NOMO-1 treated with dmso at 0.1 percent for 144 hours (cell line): ENCODE measurements at regions not wholly inside any gene's neighbourhood (a gene's known extent, or its start where the extent isn't known, plus 50 kb on each side); places are given as distances from the start of the nearest gene placed in this dataset.
"Not testable (repeated sequence)": the region's sequence is repeated elsewhere in the genome, so short reads cannot be mapped to it uniquely, and the experiment has no call there.

Experiments used
- DNase-seq: peaks from one replicate; lab custom pipeline; 2025; ENCODE audit not compliant: unreplicated experiment; lab: John Stamatoyannopoulos, UW

DNA sequence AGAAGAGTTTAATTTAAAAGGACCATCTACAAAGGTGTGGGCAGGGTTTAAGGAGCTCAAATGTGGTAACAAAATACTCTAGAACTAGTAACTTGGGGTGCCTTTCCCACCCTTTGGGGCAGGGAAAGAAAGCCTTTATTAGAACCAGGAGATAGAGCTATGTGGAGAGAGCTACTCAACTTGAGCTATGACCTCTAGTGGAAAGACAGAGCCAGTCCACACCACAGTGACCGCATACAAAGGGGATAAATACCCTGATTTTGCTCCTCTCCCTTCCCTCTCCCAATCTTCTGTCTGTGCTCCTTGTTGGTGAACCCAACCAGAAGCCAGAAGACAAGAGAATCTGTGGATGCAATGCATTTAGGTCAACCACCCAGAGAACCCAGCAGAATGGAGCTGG is 54.4 kb upstream of the JAK1 start:
- no peak for DNase-seq

DNA sequence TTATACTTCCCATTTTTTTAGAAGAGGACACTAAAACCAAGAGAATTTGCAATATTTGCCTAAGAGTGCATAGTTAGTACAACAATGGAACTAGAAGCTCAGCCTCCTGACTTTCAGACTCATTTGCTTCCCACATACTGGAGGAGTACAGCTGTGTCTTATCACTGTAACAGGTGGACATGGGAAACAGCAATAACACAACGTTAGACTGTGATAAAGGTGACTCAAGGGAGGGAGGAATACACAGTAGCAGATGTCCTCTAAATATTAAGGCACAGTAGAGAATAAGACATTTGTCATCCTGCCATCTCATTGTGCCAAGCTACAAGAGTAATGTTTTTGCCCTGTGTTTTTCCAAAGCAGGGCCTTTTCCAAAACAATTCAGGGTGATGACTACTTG is 55.4 kb upstream of the JAK1 start:
- no peak for DNase-seq

DNA sequence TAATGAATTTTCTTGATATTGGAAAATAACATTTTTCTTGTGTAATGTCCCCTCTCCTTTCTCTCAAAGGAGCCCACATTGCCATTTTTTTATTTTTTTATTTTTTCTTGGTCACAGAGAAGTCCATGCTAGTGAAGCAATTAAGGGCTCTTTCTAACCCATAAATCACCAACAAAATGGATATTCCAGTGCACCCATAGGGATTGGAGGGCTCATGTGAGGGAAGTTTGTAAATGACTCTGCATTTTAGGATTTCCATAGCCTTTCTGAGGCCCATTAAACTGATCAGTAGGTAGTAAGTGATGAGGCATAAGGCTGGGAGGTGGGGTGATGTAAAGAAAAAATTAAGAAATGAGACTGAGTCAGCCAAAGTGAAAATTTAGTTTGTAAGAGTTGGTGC is 55.9 kb upstream of the JAK1 start:
- no peak for DNase-seq

DNA sequence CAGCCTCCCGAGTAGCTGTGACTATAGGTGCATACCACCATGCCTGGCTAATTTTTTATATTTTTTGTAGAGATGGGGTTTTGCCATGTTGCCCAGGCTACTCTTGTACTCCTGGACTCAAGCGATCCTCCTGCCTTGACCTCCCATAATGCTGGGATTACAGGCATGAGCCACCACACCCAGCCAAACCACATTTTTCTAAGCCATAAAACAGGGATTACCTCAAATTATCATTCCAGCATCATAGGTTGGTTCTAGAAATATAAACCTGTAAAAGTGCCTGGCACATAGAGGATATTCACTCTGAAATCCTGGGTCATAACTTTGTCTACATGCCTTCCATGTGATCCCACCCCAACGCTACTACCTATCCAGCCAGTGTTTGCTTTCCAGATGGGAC is 59.4 kb upstream of the JAK1 start:
- DNase-seq, result no peak

DNA sequence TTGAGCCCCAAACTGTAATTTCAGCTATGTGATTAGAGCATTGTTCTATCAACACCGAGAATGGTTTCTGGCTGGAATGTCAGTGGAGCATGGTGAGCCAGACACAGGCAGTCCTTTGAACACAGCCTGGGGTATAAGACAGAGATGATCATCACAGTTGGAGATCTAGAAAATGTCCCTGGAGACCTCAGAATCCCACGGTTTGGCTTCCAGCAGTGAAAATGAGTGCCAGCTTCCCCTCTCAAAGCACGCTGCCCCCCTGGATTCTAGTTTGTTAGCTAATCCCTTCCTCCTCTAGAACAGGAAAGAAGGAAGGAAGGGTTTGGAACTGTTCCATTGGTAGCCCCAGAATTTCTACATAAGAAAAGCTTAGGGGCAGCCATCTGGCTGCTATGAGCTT is 59.9 kb upstream of the JAK1 start:
- DNase-seq, result no peak

DNA sequence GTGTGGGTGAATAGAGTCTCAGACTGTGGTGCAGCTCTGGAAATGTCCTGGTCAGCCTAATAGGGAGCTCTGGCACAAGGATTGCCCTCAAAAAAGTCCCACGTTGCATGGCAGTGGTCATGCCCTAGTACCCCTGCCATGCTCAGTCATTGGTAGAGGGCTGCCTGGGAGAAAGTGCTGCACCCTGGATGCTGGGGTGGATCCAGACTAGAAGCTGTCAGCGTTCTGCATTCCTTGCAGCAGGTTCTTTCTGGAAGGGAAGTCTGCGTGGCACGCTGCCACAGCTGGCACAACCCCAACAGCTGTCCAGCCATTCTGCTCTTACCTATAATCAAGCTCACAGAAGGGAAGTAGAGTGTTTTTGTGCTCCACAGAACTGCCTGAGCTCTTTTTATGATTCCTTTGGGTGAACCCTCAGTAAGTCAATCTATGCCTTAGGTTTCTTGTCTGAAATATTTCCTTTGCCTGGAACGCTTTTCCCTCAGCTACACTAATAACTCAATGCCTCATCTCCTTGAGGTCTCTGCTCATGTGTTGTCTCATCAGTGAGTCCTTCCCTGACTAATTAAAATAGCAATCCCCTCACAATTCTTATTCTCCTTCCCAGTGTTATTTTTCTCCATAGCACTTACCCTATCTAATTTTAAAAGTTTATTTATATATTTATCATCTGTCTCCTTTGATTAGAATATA is 61.5 kb upstream of the JAK1 start:
- DNase-seq, result no peak

DNA sequence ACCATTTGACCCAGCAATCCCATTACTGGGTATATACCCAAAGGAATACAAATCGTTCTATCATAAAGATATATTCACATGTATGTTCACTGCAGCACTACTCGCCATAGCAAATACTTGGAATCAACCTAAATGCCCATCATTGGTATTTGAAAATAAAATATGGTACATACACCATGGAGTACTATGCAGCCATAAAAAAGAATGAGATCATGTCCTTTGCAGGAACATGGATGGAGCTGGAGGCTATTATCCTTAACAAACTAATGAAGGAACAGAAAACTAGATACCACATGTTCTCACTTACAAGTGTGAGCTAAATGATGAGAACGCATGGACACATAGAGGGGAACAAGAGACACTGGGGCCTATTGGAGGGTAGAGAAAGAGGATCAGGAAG is 63.1 kb upstream of the JAK1 start:
- not testable (repeated sequence) for DNase-seq

DNA sequence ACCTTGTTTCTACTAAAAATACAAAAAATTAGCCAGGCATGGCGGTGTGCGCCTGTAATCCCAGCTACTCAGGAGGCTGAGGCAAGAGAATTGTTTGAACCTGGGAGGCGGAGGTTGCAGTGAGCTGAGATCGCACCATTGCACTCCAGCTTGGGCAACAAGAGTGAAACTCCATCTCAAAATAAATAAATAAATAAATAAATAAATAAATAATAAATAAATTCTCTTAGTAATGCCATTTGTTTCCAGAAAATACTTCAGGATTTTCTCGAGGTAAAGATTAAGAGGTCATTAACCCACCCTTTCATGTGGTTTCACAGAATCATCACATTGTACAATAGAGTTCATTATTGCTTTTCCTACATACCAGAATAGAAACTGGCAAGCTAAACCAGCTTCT is 68.5 kb upstream of the JAK1 start:
- DNase-seq, result not testable (repeated sequence)

DNA sequence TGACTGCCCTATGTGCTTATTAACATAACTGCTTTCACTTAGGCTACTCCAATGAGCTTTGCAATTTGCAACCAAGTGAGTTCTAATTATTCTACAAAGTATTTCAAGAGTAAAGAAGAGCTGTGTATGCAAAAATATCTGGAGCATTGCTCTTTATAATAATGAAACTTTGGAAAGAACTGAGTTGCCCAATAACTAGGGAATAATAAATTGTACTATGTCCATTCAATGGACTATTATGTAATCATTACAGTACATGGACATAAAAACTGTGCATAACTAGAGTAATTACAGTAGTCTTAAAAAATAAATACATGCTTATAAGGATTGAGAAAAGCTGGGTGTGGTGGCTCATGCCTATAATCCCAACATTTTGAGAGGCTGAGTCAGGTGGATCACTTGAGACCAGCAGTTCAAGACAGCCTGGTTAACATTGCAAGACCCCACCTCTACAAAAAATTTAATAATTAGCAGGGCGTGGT is 70.3 kb upstream of the JAK1 start:
- DNase-seq, result no peak

DNA sequence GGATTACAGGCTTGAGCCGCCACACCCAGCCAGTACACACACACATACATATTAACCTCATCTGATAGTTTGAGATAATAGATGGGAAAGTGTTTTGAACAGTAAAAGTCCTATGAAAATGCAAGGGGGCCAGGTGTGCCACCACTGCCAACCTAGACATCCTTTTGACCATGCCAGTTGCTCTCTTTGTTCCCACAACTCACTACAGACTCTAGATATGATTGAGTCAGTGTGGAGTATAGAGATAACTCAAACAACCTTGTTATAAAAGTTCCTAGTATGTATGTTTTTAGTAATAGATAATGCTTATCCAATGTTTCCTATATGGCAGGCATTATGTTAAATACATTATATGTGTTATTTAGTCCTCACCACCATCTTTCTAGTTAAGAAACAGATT is 72.7 kb upstream of the JAK1 start:
- no peak for DNase-seq

DNA sequence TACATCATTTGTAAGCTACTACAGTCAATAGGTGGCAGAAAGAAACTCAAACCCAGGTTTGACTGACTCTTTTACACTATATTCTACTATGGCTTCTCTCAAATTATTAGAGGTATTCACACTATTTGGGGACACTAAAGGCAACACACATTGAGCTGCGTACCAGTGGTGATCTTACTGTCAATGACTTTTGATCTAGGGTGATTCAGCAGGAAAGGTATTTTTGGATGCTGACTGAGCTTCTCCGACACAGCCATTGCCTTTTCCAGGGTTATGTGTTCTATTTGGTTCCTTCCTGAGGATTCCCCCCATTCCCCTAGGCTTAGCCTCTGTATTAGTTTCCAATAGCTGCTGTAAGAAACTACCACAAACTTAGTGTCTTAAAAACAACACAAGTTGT is 73.2 kb upstream of the JAK1 start:
- DNase-seq, result no peak

DNA sequence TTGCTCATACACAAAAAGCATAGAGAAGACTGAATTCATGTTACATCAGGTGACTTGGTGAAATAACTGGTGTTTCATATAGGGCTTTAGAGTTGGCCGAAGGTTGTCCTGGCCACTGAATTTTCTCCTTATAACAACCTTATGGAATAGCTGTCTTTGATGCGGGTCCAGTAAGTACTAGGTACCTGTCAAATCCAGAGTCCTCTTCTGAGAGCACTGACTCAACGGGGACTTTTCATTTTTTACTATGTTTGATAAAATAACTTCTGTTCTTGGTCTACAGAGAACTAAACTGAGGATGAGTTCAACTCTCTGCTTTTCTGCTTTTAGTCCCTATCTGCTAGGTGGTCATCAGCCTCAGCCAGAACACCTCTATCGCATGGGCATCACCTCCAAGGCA is 76.1 kb upstream of the JAK1 start:
- no peak for DNase-seq

DNA sequence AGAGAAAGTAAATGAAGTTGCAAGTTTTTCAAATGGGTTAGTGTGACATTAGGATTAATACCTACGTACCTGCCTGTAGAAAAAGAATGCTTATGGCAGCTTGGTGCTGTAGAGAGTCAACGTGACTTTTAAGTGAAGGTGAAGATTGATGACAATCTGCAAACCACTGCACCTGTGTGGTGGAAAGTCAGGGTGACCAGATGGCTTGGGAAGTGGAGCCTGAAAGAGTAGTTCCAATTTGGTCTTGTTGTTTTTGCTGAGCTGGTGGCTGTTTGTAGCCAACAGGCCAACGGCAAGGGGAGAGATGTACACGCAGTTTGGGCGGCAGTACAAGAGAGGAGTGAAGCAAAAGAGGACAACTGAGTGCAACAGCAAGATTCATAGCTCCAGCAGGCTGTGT is 78.1 kb upstream of the JAK1 start:
- DNase-seq, result no peak

DNA sequence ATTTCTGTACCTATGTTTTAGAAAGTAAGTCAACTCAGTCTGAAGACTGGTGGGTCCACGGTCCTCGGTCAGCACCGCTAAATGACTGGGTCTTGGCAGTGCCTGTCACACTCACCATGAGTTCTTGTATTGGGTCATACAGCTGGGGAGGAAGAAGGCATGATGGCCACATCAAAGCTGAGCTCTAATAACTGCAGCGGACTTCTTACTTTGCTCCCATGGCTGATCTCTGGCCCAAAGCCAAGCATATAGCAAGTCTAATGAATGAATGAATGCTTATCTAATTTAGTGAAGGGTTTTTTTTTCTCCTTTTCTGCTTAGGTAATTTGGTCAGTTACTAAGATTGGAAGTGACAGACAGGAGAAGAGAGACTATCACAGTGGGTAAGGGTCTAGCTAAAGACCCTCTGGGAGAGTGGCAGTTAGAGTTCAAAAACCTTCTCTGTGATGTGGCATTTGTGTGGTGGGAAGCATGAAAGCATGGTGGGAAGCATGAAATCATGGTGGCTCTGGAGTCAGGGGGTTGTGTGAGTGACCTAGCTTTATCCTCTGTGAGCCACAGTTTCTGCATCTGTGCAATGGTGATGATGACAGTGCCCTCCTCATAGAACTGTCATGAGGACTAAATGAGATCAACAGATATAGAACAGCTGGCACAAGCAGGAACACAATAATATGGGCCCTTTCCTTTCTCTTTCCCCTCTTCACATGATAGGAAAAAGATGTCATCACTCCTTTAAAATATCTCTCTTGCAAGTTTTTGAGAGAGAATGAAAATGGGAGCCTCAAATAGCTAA is 78.9 kb upstream of the JAK1 start:
- DNase-seq, result no peak

DNA sequence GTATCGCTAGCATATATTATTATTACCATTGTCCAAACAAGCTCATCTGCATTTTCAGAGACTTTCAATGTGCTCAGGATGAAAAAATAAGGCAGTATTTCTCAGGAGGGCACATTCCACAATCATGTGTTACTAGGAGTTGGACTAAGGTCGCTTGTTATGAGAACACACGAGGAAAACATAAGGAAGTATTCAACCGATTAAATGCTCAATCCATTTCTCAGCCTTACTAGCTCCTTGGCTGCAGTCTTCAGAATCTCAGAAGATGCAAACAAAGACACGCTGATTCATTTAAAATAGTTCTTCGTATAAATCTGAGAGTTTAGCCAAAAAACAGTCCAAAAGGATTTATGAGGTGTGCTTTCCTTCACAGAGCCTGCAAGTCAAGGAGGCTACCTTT is 82.0 kb upstream of the JAK1 start:
- no peak for DNase-seq

DNA sequence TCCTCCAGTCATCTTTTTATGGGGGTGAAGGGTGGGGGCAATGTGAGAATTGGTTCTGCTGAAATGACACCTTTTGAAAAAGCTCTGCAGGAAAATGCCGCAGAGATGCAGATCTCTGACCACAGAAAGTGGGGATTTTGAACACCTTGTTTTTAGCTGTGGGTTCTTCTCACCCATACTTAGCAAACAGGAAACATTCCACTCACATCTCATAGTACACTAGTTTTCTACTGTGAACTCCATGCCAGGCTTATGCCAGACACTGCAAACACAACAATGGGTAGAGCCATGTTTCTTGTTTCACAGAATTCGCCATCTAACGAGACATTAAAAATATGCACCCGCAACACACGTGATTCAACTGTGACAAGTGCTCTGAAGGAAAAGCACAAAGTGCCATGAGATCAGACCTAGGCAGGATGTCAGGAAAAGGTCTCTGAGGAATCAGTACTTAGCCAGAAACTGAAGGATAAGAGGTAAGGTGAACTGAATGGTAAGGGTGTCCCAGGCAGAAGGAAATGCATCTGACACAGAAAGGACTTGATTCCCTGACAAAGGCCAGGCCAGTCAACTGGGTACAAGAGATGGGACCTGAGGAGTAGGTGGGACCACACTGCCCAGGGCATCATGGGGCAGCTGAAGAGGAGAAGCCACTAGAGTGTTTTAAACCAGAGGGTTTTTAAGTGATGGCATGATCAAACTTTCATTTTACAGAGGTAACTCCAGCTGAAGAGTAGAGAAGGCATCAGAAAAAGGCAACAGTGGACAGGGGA is 83.8 kb upstream of the JAK1 start:
- no peak for DNase-seq

DNA sequence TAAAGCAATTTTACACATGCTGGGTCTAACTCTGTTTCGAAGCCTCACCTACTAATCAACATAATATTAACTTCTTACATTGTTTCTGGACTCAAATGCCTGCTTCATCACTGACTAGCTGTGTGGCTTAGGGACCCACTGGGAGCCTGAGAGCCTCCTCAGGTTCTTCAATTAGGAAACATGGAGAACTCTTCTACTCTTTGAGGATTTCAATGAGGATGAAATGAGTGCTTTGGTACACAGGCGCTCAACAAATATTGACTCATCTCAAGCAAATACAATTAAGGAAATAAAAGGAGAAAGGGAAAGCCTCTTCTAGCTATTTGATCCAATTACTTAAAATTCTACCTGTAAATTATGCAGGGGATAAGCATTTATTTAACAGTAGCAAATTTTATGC is 84.4 kb upstream of the JAK1 start:
- DNase-seq, result no peak

DNA sequence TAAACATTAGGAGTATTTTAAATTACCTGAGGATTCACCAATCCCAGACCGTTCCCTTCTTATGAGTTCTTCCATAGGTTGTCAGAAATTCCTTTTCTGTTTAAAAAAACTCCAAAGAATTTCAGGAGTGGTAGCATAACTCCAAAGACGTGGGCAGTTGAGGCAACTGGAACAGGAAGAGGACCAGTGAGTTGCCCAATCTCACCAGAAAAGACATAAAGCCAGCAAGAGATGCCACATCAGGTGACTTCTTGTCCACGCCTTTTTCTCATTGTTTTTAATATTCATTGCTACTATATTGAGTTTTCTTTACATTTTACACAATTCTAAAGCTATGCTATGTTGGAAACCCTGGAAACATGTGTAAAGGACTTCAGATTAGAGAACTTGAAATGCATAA is 88.1 kb upstream of the JAK1 start:
- no peak for DNase-seq

DNA sequence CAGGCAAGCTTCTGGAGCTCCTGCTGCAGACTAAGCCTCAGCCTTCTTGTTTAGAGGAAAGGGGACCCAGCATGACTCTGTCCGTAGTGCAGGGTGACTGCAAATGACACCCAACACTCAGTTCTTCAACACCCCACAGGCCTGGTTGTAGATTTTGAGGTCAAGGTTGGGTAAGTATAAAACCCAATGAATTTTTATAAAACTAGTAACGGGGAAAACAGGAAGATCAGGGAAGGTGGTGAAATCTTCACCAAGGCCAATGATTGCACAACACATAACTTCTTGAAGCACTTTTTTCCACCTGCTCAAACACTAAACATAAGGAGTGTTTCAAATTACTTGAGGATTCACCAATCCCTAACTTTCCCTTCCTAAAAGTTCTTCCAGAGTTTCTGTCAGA is 89.4 kb upstream of the JAK1 start:
- no peak for DNase-seq

DNA sequence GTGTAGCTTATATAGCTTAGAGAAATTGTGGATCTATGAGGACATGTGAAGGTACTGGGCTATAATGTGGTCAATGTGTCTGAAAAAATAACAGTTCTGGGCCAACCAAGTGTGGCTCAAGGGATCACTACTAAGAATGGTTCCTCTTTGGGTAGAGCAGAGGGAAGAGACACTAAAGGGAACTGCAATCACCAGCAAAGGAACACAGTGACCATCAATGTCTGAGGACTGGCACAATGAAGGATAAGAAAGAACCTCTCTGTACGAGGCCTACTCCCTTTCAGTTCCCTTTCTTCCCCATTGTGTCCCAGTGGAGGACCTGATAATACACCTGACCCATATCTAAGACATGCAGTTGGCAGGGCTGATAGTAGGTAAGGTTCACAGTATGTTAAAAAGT is 89.9 kb upstream of the JAK1 start:
- peak; percentile 44 for DNase-seq

DNA sequence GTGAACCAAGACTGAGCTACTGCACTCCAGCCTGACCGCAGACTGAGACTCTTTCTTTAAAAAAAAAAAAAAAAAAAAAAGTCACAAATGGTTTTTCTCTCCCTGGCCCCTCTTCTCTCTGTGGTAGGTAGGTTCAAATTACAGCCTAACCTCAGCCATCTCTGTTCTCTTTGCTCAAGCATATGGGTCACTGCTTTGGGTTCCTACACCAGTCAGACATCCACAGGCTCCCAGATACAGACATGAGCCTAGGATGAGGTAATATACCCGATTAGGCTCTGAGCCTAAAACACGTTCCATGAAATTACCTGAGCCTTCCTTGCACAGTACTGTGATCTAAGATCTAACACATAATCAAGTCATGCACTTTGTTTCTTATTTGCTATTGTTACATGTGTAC is 90.5 kb upstream of the JAK1 start:
- DNase-seq, result no peak

DNA sequence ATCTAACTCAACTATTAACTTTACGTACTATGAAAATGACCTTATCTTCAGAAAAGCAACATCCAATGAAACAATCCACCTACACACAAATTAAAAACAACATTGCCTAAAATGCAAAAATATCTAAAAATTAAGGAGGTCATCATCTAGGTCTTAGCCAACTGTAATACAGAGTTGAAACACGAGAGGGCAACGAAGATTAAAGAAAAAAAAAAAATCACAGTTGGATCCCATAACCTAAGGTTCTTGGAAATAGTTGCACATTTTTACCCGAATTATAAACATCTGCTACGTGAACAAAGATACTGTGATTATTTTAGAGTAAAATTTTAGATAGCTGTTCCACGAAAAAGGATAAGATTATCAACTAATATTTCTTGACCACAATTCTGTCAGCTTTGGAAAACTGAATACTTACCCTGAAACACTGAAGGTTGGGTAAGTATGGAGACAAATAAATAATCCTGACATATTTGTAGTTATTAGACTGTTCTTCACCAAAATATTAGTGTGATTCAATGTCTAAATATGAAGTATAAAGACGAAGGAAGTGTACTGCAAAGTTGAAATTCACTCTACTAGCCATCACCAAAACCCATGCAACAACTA is 88.0 kb upstream of the AK4 start:
- no peak for DNase-seq
